Activated CD4-positive, alpha-beta T cell treated with anti-CD3 and anti-CD28 coated beads for 24 hours (primary cell): ENCODE measurements at regions not wholly inside any gene's neighbourhood (a gene's known extent, or its start where the extent isn't known, plus 50 kb on each side); places are given as distances from the start of the nearest gene placed in this dataset.
"Not testable (repeated sequence)": the region's sequence is repeated elsewhere in the genome, so short reads cannot be mapped to it uniquely, and the experiment has no call there.

ENCODE experiments used
- DNase-seq, 2 donors: peaks; one replicate each; pipeline ENCODE4 v3.0.0-alpha.2; 2020; ENCODE audit warnings: low read depth in 2 of 2

DNA sequence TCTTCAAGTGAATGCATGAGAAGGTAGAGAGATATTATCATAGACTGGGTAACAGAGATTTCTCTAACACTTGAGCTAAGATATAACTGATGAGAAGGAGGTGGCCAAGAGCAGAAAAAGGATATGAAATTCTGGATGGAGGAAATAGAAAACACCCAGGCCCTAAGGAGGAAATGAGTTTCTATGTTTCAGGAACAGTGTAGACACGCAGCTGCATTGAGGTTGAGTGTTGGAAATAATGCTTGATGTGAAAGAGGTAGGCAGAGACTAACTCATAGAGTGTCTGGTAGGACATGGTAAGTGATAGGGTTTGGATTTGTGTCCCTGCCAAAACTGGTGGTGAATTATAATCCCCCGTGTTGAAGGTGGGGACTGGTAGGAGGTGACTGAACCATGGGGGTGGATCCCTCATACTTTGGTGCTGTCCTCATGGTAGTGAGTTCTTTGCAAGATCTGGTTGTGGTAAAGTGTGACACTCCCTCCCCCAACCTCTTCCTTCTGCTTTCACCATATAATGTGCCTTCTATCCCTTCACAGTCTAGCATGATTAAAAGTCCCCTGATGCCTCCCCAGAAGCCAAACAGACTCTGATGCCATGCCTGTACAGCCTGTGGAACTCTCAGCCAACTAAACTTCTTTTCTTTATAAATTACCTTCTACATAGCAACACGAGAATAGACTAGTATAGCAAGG is 787.3 kb downstream of the EDEM1 start:
- no peak for DNase-seq

DNA sequence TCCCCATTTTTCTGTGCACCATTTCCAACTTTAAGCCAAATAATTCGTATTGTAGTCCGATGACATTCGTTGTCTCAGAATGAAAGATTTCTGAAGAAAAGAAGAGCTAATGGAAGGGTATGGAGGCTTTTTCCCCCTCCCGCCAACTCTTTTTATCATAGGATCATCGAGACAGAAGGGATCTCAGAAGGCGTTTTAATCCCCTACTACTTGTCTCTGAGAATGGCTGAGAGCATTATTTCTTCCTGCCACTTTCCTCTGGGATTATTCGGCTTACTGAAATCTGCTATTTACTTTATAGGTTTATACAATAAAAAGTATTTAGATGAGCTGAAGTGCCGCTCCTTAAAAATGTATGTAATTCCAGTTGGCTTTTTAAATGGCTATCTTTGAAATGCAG is 789.8 kb downstream of the EDEM1 start:
- DNase-seq = no peak

DNA sequence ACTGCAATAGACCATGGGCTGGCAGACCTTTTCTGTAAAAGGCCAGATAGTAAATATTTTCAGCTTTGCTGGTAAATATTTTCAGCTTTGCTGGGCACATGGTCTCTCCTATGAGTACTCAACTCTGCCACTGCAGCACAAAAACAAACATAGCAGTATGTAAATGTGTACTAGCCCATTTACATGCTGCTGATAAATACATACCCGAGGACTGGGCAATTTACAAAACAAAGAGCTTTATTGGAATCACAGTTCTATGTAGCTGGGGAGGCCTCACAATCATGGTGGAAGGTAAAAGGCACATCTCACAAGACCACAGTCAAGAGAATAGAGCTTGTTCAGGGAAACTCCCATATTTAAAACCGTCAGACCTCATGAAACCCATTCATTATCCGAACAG is 793.0 kb downstream of the EDEM1 start:
- DNase-seq = no peak

DNA sequence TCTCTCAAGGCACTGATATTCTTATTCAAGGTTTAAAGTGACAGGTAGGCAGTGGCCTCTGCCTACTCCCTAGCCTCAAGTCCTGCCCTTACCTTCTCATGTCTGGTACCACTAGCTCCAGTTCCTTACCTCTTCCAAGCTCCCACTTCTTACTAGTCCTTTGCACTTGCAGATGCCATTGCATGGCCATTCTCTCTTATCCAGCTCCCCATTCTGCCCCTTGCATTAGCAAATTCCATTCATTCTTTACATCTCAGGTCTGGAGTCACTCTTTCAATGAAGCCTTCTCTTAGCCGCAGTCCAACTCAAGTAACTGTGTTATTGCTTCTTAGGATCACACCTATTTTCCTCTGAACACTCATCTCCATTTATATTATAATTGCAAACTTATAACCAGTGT is 807.1 kb downstream of the EDEM1 start:
- no peak for DNase-seq

DNA sequence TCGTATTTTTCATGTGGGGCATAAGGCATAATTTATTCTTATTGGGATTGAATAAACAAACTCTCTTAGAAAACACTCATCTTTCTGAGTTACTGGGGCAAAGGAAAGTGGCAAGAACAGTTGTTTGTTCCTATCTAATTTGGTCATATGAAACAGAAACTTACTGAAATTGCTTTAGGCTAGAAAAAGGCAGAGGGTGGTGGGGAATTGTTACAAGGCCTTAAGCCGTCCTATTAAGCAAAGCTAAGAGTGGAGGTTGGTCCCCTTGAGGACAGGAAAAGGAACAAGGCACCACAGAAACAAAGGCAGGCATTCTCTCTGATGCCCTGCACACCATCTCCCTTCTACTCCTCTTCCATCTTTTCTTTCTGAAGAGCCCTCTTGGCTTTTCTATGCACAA is 830.9 kb downstream of the EDEM1 start:
- no peak for DNase-seq

DNA sequence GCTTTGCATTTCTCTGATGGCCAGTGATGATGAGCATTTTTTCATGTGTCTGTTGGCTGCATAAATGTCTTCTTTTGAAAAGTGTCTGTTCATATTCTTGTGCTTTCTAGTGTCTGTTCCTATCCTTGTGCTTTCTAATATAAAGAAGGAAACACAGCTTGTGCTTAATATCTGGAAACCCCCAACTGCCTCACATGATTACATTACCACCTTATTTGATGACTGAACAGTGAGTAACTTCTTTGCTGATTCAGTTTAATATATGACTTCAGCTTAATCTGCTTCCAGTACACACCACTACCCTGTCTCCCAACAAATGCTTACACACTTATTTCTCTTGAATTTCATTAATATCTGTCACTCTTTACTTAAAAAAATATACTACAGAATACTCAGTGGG is 835.1 kb downstream of the EDEM1 start:
- DNase-seq = no peak

DNA sequence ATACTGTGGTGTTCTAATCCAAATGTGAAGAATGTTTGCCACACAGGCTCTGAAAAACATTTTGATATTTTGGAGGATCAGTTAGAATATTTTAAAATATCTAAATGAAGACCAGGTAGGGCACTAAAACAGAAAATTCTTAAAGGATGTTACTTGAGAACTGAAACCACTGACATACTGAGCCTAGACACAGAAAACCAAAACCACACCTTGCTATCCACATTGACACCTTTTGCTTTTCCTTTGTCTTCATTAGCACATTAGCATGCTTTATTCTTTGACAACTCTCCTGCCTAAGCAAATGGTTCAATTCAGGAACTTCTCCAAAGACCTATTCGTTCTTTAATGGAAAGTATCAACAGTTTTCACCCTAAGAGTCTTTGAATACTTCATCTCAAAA is 835.9 kb upstream of the GRM7 start:
- no peak for DNase-seq

DNA sequence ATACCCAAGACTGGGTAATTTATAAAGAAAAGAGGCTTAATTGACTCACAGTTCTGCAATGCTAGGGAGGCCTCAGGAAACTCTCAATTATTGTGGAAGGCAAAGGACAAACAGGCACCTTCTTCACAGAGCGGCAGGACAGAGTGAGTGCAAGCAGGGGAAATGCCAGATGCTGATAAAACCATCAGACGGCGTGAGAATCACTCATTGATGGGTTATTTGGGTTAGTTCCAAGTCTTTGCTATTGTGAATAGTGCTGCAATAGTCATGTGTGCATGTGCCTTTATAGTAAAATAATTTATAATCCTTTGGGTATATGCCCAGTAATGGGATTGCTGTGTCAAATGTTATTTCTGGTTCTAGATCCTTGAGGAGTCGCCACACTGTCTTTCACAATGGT is 830.3 kb upstream of the GRM7 start:
- DNase-seq = not testable (repeated sequence)

DNA sequence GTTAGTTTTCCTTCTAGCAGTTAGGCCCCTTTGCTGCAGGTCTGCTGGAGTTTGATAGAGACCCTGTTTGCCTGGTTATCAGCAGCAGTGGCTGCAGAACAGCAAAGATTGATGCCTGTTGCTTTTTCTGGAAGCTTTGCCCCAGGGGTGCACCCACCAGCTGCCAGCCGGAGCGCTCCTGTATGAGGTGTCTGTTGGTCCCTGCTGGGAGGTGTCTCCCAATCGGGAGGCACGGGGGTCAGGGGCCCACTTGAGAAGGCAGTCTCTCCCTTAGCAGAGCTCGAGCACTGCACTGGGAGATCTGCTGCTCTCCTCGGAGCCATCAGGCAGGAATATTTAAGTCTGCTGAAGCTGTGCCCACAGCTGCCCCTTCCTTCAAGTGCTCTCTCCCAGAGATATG is 825.3 kb upstream of the GRM7 start:
- DNase-seq = no peak

DNA sequence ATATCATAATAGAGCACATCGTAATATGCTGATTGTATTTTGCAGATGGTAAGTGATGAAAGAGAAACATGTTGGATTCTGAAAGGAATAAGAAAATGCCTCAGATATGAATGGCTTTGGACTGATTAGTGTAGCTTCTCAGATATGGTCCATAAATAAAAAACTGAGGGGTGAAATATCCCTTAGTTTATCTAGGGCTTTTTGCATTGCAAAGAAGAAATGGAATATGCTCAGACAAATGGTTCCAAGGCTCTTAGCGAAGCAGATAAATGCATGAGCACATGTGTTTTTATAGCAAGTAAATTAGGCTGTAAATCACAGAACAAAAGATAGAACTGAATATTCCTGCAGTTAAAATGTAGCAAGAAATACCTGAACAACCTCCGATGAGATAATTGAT is 820.9 kb upstream of the GRM7 start:
- DNase-seq = no peak

DNA sequence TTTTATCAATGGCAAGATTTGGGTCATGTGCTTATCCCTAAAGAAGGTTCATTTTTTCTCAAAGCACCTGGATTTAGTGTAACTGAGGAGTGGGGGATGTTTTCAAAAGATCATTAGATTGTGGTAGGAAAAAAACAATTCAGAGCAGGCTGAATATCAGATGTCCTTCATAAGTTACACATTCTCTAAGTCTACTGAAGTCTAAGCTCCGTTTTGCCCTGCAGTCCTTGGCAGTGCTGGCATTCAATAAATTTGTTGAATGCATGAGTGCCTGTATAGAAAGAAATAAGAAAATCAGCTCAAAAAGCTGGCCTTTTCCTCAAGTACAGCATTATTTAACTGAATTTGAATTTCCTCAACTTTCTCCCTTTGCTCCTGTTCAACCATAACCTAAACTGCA is 819.0 kb upstream of the GRM7 start:
- DNase-seq = no peak

DNA sequence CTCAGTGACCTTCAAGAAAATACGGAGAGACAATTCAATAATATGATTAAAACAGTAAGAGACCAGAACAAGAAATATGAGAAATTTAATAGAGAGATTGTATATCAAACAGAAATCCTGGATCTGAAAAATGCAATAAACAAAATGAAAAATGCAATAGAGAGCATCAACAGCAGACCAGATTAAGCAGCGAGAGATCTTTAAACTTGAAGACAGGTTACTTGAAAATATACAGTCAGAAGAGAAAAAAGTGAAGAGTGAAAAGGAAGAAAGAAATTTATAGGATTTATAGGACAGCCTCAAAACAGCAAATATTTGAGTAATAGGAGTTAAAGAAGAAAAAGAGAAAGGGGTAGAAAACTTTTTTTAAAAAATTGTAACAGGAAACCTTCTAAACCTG is 813.9 kb upstream of the GRM7 start:
- DNase-seq = no peak

DNA sequence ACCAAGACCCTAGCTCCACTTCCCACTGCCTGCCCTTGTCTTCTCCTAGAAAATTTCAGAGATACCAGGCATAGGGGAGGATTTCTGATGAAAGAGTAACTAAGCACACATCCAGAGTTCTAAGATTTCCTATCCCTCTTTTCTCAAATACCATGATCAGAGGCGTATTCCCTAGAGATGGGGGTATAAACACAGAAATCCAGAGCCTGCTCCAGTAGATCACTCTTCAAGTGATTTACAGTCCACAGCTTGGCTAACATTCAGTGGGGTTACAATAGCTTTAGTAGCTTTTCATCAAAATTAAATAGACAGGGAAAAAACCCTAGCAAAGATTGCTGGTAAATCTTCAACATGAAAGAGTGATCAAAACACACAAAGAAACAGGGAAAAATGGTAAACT is 800.7 kb upstream of the GRM7 start:
- no peak for DNase-seq

DNA sequence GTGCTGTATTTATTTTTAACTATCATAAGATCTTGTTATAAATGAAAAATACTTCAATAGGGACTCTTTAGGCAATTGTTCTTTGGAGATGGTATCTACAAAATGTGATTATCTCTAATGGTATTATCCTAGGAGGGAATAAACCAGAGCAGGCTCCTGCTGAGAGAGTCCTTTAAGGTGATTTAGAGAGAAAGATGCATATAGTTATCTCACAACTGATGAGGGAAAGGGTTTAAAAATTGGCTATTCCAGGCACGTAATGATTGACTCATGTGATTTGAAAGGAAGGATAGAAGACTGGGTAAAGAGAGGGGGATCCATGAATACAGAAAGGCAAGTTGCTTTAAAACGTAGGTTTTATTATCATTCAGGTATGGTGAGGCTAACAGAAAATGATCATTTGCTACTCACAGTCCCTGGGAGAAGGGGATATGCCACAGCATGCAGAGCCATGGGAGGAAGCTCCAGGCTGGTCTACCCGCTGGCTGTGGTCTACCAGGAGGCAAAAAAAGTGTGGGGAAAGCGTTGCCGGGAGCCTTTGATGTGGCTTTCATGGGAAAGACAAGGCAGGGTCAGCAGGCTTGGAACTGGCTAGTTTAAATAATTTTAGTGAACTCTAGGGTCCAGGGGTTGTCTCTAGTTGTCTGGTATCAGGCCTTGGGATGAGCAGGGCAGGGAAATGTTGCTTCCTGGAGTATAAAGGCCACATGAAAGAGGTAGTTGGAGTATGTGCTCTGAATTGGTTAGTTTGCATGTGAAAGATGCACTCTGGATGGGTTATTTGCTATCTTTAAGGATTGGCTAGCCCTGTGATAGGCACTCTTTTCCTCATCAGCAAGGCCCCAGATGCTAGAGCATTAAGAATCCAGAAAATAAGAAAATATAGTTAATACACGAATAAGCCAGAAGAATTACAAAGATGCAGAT is 798.4 kb upstream of the GRM7 start:
- DNase-seq = no peak

DNA sequence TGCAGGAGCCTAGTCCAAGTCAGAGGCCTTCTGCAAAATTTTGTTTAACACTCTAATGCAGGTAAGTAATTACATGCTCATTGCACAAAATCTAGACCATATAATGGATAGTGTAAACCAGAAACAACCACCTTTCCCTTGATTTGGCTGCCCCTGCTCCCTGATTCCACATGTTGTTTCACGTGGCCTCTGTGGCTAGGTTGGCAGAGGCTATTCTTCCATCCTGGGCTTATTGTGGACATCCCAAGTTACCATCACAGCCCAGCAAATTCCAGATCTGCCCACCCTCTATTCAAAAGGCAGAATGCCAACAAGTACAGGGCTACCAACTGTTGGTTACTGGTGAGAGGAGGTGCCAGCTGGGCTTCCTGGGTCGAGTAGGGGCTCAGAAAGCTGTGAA is 794.5 kb upstream of the GRM7 start:
- DNase-seq = no peak

DNA sequence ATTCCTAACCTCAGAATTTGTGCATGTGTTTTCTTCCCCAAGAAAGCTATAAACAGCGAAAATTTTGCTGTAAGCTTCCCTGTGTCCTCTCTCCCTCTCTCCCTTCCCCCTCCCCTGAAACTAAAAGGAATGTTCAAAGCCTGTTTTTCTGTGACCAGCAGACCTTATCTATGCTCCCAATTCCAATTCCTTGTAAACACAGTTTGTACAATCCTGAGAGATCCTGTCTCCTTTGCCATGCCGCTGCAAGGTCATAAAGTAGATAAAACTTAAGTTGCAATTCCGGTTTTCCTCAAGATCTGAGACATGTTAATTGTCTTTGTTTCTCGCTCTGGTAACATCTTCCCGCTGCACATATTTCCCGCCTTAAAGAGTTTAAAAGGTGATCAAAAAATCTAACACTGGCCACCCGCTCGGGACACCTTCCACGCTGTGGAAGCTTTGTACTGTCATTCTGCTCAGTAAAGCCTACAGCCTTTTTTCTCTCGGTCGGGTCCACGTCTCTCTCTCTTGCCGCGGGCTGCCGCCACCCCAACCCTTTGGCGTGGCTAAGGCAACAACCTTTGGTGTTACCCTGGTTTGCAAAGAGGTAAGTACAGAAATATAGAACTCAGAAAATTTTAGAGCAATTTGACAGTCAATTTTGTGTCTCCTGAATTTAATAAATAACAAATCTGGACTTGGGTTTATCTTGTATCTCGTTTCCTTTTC is 793.9 kb upstream of the GRM7 start:
- not testable (repeated sequence) for DNase-seq

DNA sequence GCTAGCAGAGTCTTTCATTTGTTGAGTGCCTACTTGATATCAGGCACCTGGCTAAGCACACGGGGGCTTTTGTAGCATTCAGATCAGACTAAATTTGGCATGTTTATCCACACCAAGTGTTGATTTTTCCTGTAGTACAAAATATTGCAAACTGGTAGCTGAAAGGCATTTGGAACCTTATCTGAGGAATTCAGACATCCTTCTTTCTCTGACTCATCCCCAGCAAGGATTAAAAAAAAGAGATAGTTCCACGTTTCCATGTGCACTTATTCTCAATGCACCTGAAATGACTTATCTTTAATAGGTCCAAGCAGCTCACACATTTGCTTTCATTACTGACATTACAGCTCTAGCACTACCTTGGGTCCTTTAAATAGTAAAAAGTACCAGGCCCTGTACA is 786.0 kb upstream of the GRM7 start:
- DNase-seq = no peak

DNA sequence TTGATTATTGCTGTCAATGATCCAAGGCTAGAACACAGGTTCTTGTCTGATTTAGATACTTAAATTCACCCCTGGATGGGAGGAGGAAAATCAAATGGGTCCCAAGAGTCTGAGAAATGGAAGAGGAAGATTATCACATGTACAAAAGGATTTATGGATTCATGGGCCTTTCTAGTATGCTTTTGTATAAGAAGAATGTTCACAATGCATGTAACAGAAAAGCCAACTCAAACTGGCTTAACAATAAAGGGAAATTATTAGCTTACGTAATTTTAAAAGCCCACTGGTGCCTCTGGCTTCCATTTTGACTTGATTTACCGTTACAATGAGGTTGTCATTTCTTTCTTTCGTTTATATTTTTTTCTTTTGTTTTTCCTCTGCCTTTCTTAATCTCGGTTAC is 782.5 kb upstream of the GRM7 start:
- DNase-seq = no peak

DNA sequence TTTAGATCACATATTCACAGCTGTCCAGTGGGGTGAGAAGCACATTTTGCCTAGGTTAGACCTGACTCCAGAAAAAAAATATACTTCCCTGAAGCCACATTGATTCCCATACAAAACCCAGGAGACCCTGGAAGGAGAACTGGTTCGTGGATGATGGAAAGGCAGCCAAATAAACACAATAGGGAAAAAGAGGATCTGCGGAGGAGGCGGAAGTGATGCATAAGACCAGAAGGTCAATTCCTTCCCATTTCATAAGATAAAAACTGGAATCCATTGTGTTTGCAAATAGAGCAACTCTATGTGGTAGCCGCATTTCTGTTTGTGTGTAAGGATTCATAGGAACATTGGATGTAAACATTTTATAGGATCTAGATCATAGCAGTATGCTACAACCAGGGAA is 781.9 kb upstream of the GRM7 start:
- DNase-seq = no peak

DNA sequence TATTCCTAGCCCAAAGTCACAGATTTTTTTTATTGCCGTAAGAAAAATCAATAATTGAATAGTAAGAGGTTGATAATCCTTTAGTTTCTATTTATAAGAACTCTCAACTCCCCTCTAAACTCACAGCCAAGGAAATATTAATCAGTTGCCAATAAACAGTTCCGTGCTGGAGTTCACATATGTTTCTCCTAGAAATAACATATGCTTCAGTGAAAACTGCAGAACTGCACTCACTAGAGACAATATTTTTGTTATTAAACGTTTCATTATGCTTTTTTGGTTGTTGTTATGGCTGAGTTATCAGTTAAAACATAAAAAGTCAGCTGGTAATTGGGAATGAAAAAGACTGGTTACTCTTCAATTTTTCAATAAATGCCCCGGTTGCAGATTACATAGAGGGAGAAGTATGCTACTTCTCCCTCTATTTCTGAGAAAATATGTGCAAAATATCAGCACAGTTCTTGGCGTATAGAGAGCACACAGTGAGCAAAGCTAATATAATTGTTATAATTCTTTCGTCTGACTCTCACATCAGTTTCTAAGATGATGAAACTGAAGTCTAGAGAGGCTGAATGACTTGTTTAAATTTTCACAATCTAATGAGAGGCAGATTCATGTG is 781.2 kb upstream of the GRM7 start:
- DNase-seq = no peak

DNA sequence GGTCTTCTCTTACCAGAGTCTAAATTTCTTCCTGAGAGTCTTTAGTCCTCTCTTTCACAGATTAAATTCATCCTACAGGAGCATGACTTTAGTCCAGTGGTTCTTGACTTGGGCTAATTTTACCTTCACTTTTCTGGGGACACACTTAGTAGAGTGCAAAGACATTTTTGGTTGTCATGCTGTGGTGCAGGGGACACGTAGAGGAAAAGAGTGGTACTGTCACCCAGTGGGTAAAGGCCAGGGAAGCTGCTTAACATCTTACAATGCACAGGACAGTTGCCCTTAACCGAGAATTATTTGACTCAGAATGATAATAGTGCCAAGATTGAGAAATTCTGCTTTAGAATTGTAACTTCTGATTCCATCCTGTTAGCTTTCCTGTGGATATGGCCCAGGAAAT is 772.5 kb upstream of the GRM7 start:
- DNase-seq = no peak

DNA sequence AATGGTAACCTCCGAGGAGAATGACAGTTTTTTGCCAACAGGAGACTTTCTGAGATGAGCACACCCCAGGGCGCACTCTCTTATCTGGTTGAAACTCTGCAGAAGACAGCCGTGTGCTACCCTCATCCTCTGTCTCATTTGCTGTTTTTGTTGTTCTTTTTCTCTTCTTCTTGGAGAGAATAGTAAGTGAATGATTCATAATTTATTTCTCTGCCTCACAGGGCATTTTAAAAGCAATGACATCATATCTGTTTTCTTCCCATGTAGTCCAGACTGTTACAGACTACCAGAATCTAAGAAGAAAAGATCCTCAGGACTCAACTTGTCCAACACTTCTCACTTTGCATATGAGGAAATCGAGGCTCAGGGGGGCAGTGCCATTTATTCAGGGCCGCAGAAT is 771.1 kb upstream of the GRM7 start:
- no peak for DNase-seq
